Esophagus squamous epithelium (tissue), 5 donors: ENCODE measurements at regions not wholly inside any gene's neighbourhood (a gene's known extent, or its start where the extent isn't known, plus 50 kb on each side); places are given as distances from the start of the nearest gene placed in this dataset.
A peak's percentile ranks its signal among the peaks of the same experiment; 100 is the strongest.

Experiments used
- DNase-seq: peaks from one replicate; lab custom pipeline; 2025; lab: John Stamatoyannopoulos, UW
- H3K27ac ChIP-seq, 4 donors: fragments of 200-600 bp; sonication (generic); one replicate each; pipeline ENCODE4 v1.5.1; 2016 to 2019; ENCODE audit warnings: mild to moderate bottlenecking in 1 of 4
- H3K27me3 ChIP-seq, 4 donors: fragments of 200-600 bp; sonication (generic); 1 replicate in 3 of 4; 2 replicates in 1 of 4; pipeline versions ENCODE4 v1.5.1 to v1.6.0; 2017 to 2021; ENCODE audit warnings: antibody characterized with exemption in 1 of 4
- H3K36me3 ChIP-seq, 3 donors: fragments of 200-600 bp; sonication (generic); one replicate each; pipeline ENCODE4 v1.5.1; 2016 to 2019
- H3K4me1 ChIP-seq, 3 donors: fragments of 200-600 bp; sonication (generic); one replicate each; pipeline ENCODE4 v1.5.1; 2017 to 2019
- H3K4me3 ChIP-seq, 4 donors: fragments of 200-600 bp; sonication (generic); 1 replicate in 3 of 4; 2 replicates in 1 of 4; pipeline ENCODE4 v1.5.1; 2016 to 2019; ENCODE audit warnings: mild to moderate bottlenecking in 2 of 4, moderate library complexity in 1 of 4
- H3K9me3 ChIP-seq, 3 donors: fragments of 200-600 bp; sonication (generic); one replicate each; pipeline ENCODE4 v1.5.1; 2016 to 2019
- CTCF ChIP-seq, 6 experiments: fragments of 450-650 bp in 4 of 6; fragments of 200-600 bp in 2 of 6; sonication (generic) in 2 of 6; IDR thresholded peaks; one replicate each; pipeline ENCODE4 v1.5.1; 2016 to 2019; ENCODE audit warnings: antibody characterized with exemption in 6 of 6, mild to moderate bottlenecking in 4 of 6, moderate library complexity in 4 of 6
- POLR2A ChIP-seq, 4 donors: fragments of 450-650 bp; IDR thresholded peaks; one replicate each; pipeline ENCODE4 v1.6.1; 2017; ENCODE audit warnings: antibody characterized with exemption in 4 of 4, mild to moderate bottlenecking in 4 of 4, moderate library complexity in 3 of 4
- WGBS, 2 donors: methylation state at CpG; one replicate each; pipeline ENCODE4 v1.1.5; 2018; 5-methylcytosine and 5-hydroxymethylcytosine counted together
- intact Hi-C: fragments of 100-400 bp; cut with DNase I; formaldehyde crosslinking; loops from one replicate; pipeline ENCODE4 v1.15.0; 2022
- donor health status: DM: yes; HTN: yes; CAD: no.

GRCh38 chr6:168948990-168949531 lies 304.6 kb downstream of the THBS2 start:
- intact Hi-C loops, result no loop called here
- Histone ChIP-seq H3K36me3 (no peaks in the 10 kb centered on the region), H3K27me3 (peaks cover 0 to 4% (median 0%) of the 10 kb centered on the region in 4 donors), H3K27ac (peak overlapping the region in 1 of 4 donors; percentile 67), H3K4me1 (peaks cover 0 to 24% (median 9%) of the 10 kb centered on the region in 3 donors), H3K9me3 (no peaks in the 10 kb centered on the region), H3K4me3 (no peak overlapping the region)
- no peak for DNase-seq
- WGBS, 2 donors, result 70 to 75% methylated on average over 4 of the region's 4 CpGs
- TF ChIP-seq POLR2A (IDR thresholded peaks at IDR 0.05) (no peak), CTCF (IDR thresholded peaks at IDR 0.05) (no peak)

- Histone ChIP-seq H3K9me3 (no peaks in the 10 kb centered on the region), H3K27me3 (peaks cover 0 to 4% (median 0%) of the 10 kb centered on the region in 4 donors), H3K36me3 (no peaks in the 10 kb centered on the region), H3K4me1 (peaks cover 0 to 24% (median 9%) of the 10 kb centered on the region in 3 donors), H3K27ac (no peak overlapping the region), H3K4me3 (no peak overlapping the region)
- TF ChIP-seq CTCF (IDR thresholded peaks at IDR 0.05) (no peak), POLR2A (IDR thresholded peaks at IDR 0.05) (no peak)
- 69% methylated on average over 6 of the region's 6 CpGs for WGBS, 2 donors
- DNase-seq, result no peak
- intact Hi-C loops, result no loop called here
Observed at GRCh38 chr6:168948002-168948401, 305.6 kb downstream of the THBS2 start.

GRCh38 chr6:168943231-168943905 lies 310.3 kb downstream of the THBS2 start:
- DNase-seq, result no peak
- TF ChIP-seq POLR2A (IDR thresholded peaks at IDR 0.05) (no peak), CTCF (IDR thresholded peaks at IDR 0.05) (no peak)
- Histone ChIP-seq H3K27ac (no peak overlapping the region), H3K4me1 (no peaks in the 10 kb centered on the region), H3K9me3 (no peaks in the 10 kb centered on the region), H3K4me3 (no peak overlapping the region), H3K36me3 (no peaks in the 10 kb centered on the region), H3K27me3 (peaks cover 0 to 30% (median 0%) of the 10 kb centered on the region in 4 donors)
- intact Hi-C loops, result no loop called here
- WGBS, 2 donors, result 74 to 86% methylated on average over 8 to 12 of the region's 13 CpGs

GRCh38 chr6:168942646-168943045 lies 311.0 kb downstream of the THBS2 start:
- intact Hi-C loops, result no loop called here

More at GRCh38 chr6:168942646-168943045, 311.0 kb downstream of the THBS2 start:
- H3K9me3 ChIP-seq, result no peaks in the 10 kb centered on the region
- H3K4me3 ChIP-seq, result no peak overlapping the region
- no peak for TF ChIP-seq POLR2A (IDR thresholded peaks at IDR 0.05)
- TF ChIP-seq CTCF (IDR thresholded peaks at IDR 0.05), result no peak
- no peak for DNase-seq
- peaks cover 0 to 30% (median 0%) of the 10 kb centered on the region in 4 donors for H3K27me3 ChIP-seq
- H3K4me1 ChIP-seq, result no peaks in the 10 kb centered on the region
- no peaks in the 10 kb centered on the region for H3K36me3 ChIP-seq
- WGBS, 2 donors, result 97% methylated on average over 8 to 9 of the region's 13 CpGs
- no peak overlapping the region for H3K27ac ChIP-seq
